ENCODE measurements at regions not wholly inside any gene's neighbourhood (a gene's known extent, or its start where the extent isn't known, plus 50 kb on each side); places are given as distances from the start of the nearest gene placed in this dataset.

DNA sequence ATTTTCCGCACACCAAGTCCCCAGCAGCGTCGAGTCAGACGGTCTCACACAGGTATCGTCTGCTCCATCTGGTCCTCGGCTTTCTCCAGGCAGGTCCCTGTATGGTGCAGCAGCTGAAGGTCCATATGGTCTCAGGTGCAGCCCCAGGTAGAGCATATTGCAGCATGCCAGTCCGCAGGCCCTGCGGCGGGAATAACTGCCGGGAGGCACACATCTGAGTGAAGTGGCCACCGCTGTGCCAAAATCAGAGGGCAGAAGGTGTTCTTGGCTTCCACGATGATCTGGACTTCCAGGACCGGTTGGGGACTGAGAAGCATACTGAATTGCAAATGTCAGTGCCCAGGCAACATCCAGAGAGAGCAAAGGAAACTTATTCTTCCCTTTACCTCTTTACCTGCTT is 320.3 kb downstream of the RNF144A start:
- no peak overlapping the region for H3K4me3 ChIP-seq
- intact Hi-C loops (cut with DNase I) = no loop called here
- no peaks in the 10 kb centered on the region for H3K9me3 ChIP-seq
- 91% methylated on average over 13 of the region's 13 CpGs for WGBS
- H3K27me3 ChIP-seq = no peaks in the 10 kb centered on the region
- TF ChIP-seq POLR2A (IDR thresholded peaks at IDR 0.05; ENCODE audit: low read depth) = no peak
- no peak for TF ChIP-seq POLR2AphosphoS5 (IDR thresholded peaks at IDR 0.05)
- TF ChIP-seq EP300 (IDR thresholded peaks at IDR 0.05) = no peak
- TF ChIP-seq, protein P1, sequence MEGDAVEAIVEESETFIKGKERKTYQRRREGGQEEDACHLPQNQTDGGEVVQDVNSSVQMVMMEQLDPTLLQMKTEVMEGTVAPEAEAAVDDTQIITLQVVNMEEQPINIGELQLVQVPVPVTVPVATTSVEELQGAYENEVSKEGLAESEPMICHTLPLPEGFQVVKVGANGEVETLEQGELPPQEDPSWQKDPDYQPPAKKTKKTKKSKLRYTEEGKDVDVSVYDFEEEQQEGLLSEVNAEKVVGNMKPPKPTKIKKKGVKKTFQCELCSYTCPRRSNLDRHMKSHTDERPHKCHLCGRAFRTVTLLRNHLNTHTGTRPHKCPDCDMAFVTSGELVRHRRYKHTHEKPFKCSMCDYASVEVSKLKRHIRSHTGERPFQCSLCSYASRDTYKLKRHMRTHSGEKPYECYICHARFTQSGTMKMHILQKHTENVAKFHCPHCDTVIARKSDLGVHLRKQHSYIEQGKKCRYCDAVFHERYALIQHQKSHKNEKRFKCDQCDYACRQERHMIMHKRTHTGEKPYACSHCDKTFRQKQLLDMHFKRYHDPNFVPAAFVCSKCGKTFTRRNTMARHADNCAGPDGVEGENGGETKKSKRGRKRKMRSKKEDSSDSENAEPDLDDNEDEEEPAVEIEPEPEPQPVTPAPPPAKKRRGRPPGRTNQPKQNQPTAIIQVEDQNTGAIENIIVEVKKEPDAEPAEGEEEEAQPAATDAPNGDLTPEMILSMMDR (IDR thresholded peaks at IDR 0.05) = no peak
- H3K27ac ChIP-seq (replicated peaks in 1 of 4) = no peak overlapping the region
- H3K4me1 ChIP-seq = no peaks in the 10 kb centered on the region
- H3K36me3 ChIP-seq = no peaks in the 10 kb centered on the region
- DNase-seq (ENCODE audit: extremely low spot score) = no peak

DNA sequence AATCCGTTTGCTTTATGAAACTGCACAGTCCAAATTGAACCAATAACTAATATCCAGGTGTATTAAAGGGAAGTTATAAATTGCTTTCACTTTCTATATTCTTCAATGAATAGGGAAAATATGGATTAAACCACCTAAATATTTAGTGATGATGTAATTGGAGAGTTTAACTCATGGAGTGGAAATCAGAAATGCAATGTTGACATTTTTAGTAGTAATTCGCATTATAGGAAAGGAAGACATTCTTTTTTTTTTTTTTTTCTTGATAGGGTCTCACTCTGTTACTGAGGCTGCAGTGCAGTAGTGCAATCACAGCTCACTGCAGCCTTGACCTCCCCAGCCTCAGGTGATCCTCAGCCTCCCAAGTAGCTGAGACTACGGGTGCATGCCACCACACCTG is 321.9 kb downstream of the RNF144A start:
- Histone ChIP-seq H3K4me1 (no peaks in the 10 kb centered on the region), H3K4me3 (no peak overlapping the region), H3K27me3 (no peaks in the 10 kb centered on the region), H3K36me3 (no peaks in the 10 kb centered on the region), H3K27ac (replicated peaks in 1 of 4) (no peak overlapping the region), H3K9me3 (no peaks in the 10 kb centered on the region)
- intact Hi-C loops (cut with DNase I) = no loop called here
- DNase-seq (ENCODE audit: extremely low spot score) = no peak
- 87% methylated on average over 3 of the region's 3 CpGs for WGBS
- TF ChIP-seq POLR2A (IDR thresholded peaks at IDR 0.05; ENCODE audit: low read depth) (no peak), EP300 (IDR thresholded peaks at IDR 0.05) (no peak), POLR2AphosphoS5 (IDR thresholded peaks at IDR 0.05) (no peak)
- TF ChIP-seq, protein P1 (IDR thresholded peaks at IDR 0.05) = no peak

DNA sequence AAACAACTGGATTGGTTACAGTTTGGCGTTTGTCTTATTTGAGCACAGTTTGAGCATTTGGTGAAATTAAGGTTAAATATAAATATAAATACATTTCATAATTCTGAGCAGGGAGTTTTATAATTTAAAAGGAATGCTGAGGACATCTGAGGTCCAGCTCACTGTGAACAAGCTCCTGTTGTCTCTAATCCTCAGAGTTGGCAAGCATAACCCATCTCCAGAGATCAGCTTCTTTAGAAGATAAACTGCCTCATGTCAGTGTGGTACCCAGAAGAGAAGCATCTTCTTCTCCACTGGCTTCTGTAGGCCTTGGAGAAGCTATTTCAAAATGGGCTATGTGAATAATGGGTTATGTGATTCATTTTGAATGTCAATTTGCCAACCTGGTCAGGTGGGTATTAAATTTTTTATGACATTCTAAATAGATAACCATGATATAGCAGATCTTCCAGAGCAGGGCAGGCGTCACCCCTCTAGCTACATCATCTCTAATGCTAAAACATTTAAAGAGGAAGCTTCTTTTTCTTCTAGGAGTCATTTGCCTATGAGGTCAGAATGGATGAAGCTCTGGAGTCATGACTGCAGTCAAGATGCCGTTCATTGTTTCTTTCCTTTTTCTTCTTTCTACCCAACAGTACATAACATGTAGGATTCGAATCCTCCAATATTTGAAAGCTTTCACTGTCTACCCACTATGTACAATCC is 324.0 kb downstream of the RNF144A start:
- no peaks in the 10 kb centered on the region for H3K4me1 ChIP-seq
- intact Hi-C loops (cut with DNase I) = no loop called here
- no peaks in the 10 kb centered on the region for H3K9me3 ChIP-seq
- WGBS = 92% methylated on average over 4 of the region's 4 CpGs
- no peaks in the 10 kb centered on the region for H3K27me3 ChIP-seq
- H3K27ac ChIP-seq (replicated peaks in 1 of 4) = no peak overlapping the region
- no peak overlapping the region for H3K4me3 ChIP-seq
- H3K36me3 ChIP-seq = no peaks in the 10 kb centered on the region
- TF ChIP-seq, protein P1 (IDR thresholded peaks at IDR 0.05) = no peak
- TF ChIP-seq POLR2A (IDR thresholded peaks at IDR 0.05; ENCODE audit: low read depth) (no peak), EP300 (IDR thresholded peaks at IDR 0.05) (no peak), POLR2AphosphoS5 (IDR thresholded peaks at IDR 0.05) (no peak)
- DNase-seq (ENCODE audit: extremely low spot score) = no peak

DNA sequence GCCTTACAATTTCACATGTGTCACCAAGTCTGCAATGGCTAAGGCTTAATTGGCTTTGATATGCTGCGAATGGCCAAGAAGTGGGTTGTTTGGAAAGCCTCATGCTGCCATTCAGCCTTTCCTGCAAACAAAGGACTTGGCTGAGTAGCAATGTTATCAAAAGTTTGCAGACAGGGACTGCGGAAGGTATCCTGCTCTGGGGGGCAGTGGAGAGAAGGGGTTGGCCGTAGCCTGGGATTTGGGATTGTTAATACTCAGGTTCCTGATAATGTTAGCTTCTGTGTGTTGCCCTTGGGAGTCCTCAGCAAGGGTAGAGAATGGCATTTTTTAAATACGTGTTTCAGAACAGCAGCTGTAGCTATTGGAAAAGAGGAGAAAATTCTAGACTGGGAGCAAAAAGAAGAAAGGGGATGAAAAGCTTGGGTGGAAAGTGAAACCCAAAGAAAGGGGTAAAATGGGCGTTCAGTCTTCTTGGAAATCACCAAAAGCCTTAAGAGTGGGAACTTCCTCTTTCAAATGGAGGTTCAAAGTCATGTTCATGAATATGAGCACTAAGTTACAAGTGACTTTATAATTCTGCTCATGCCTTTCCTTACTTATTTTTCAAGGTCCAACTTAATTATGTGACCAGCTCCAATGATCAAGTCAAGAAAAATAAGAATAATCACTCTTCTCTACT is 325.1 kb downstream of the RNF144A start:
- Histone ChIP-seq H3K36me3 (no peaks in the 10 kb centered on the region), H3K4me3 (no peak overlapping the region)

More for the DNA sequence above, 325.1 kb downstream of the RNF144A start:
- H3K4me1 ChIP-seq = no peaks in the 10 kb centered on the region
- H3K27ac ChIP-seq (replicated peaks in 1 of 4) = no peak overlapping the region
- DNase-seq (ENCODE audit: extremely low spot score) = no peak
- WGBS = 84% methylated on average over 5 of the region's 5 CpGs
- no peak for TF ChIP-seq EP300 (IDR thresholded peaks at IDR 0.05)
- TF ChIP-seq POLR2A (IDR thresholded peaks at IDR 0.05; ENCODE audit: low read depth) = no peak
- TF ChIP-seq, protein P1 (IDR thresholded peaks at IDR 0.05) = no peak
- no peak for TF ChIP-seq POLR2AphosphoS5 (IDR thresholded peaks at IDR 0.05)
- intact Hi-C loops (cut with DNase I) = no loop called here
- no peaks in the 10 kb centered on the region for H3K27me3 ChIP-seq
- H3K9me3 ChIP-seq = no peaks in the 10 kb centered on the region

All from esophagus muscularis mucosa (tissue), 4 donors.